Endothelial cell of umbilical vein (primary cell): ENCODE measurements at regions not wholly inside any gene's neighbourhood (a gene's known extent, or its start where the extent isn't known, plus 50 kb on each side); places are given as distances from the start of the nearest gene placed in this dataset.

Experiments
- BruUV-seq: library from RNA; stranded (reverse); fragments of 400-500 nt; replicated peaks from 2 replicates; lab custom pipeline; 2021; lab: Mats Ljungman, UMichigan
- CTCF ChIA-PET: fragments of 300-600, 350-600 bp; sonication (Branson Sonifier 250); formaldehyde crosslinking; loops from one replicate; lab custom pipeline; 2021; ENCODE audit warnings: antibody characterized with exemption, inconsistent platforms; lab: Charles Lee
- POLR2A ChIA-PET: fragments of 300-600, 350-600 bp; sonication (Branson Sonifier 250); formaldehyde crosslinking; loops from one replicate; lab custom pipeline; 2021; ENCODE audit warnings: antibody characterized with exemption, inconsistent platforms; lab: Charles Lee
- DNase-seq: peaks from one replicate; pipeline ENCODE4 v3.0.0-alpha.2; 2011; ENCODE audit warnings: low read depth, low spot score
- FAIRE-seq: peaks from 2 replicates; lab custom pipeline; 2011; peaks lifted over from hg19 to GRCh38; lab: Jason Lieb, UNC
- H2AFZ ChIP-seq: 2 replicates; pipeline ENCODE4 v1.6.0; 2012; ENCODE audit warnings: low read depth, low read length, control low read depth, inconsistent platforms
- H3K27ac ChIP-seq: 2 replicates; pipeline ENCODE4 v1.5.1; 2011; ENCODE audit warnings: low read depth, mild to moderate bottlenecking, control low read depth, low read length, moderate library complexity; ENCODE audit not compliant: insufficient read depth
- H3K27me3 ChIP-seq, 2 experiments: 2 replicates each; pipeline versions ENCODE4 v1.6.0 to v1.6.1; 2011; ENCODE audit warnings: low read length in 2 of 2, mixed read lengths in 1 of 2; ENCODE audit not compliant: control insufficient read depth in 2 of 2, insufficient read depth in 2 of 2
- H3K36me3 ChIP-seq, 2 experiments: 2 replicates in 1 of 2; 3 replicates in 1 of 2; pipeline ENCODE4 v1.5.1; 2011; ENCODE audit warnings: low read length in 2 of 2, mild to moderate bottlenecking in 1 of 2, moderate library complexity in 1 of 2; ENCODE audit not compliant: control insufficient read depth in 2 of 2, insufficient read depth in 2 of 2; ENCODE audit errors: extremely low read depth in 1 of 2
- H3K4me1 ChIP-seq: 3 replicates; pipeline ENCODE4 v1.5.1; 2011; ENCODE audit warnings: mild to moderate bottlenecking, low read length; ENCODE audit not compliant: control insufficient read depth, insufficient read depth; ENCODE audit errors: extremely low read depth
- H3K4me2 ChIP-seq: 2 replicates; pipeline ENCODE4 v1.6.1; 2011; ENCODE audit warnings: low read length, control low read depth, mixed read lengths; ENCODE audit not compliant: insufficient read depth
- H3K4me3 ChIP-seq, 3 experiments: fragments of 200-600 bp in 1 of 3; sonication (generic), shearing (Covaris generic) in 1 of 3; replicated peaks in 1 of 3; 2 replicates each; pipeline ENCODE4 v1.5.1; 2011 to 2016; ENCODE audit warnings: control low read depth in 3 of 3, low read length in 3 of 3, mild to moderate bottlenecking in 2 of 3, inconsistent platforms in 1 of 3, low read depth in 1 of 3, moderate library complexity in 1 of 3; ENCODE audit not compliant: insufficient read depth in 1 of 3
- H3K79me2 ChIP-seq: 2 replicates; pipeline ENCODE4 v1.6.0; 2012; ENCODE audit warnings: low read length, inconsistent platforms; ENCODE audit not compliant: control insufficient read depth, insufficient read depth
- H3K9ac ChIP-seq: replicated peaks from 2 replicates; pipeline ENCODE3; 2011; ENCODE audit warnings: low read length, control low read depth; ENCODE audit not compliant: insufficient read depth; ENCODE audit errors: extremely low read depth
- H3K9me1 ChIP-seq: replicated peaks from 3 replicates; pipeline ENCODE4 v1.6.0; 2011; ENCODE audit warnings: mild to moderate bottlenecking, low read length; ENCODE audit not compliant: control insufficient read depth, insufficient read depth; ENCODE audit errors: extremely low read depth
- H3K9me3 ChIP-seq: replicated peaks from 2 replicates; pipeline ENCODE4 v1.5.1; 2012; ENCODE audit warnings: low read length, inconsistent platforms; ENCODE audit not compliant: control insufficient read depth, insufficient read depth
- H4K20me1 ChIP-seq: replicated peaks from 2 replicates; pipeline ENCODE3; 2011; ENCODE audit warnings: mild to moderate bottlenecking, low read length; ENCODE audit not compliant: control insufficient read depth, insufficient read depth; ENCODE audit errors: extremely low read depth
- CTCF ChIP-seq, 2 donors: IDR thresholded peaks; 1 replicate in 1 of 2; 2 replicates in 1 of 2; pipeline ENCODE4 v1.5.1; 2011; ENCODE audit warnings: low read length in 2 of 2, mild to moderate bottlenecking in 2 of 2, moderate library complexity in 2 of 2, control low read depth in 1 of 2, inconsistent platforms in 1 of 2, low read depth in 1 of 2; ENCODE audit not compliant: insufficient read depth in 1 of 2; ENCODE audit errors: extremely low read depth in 1 of 2
- EZH2 ChIP-seq: IDR thresholded peaks from 2 replicates; pipeline ENCODE4 v1.6.1; 2012; ENCODE audit warnings: borderline replicate concordance, low read depth, mild to moderate bottlenecking, moderate library complexity, low read length, inconsistent platforms; ENCODE audit not compliant: severe bottlenecking
- FOS ChIP-seq: IDR thresholded peaks from 2 replicates; pipeline ENCODE4 v1.6.1; 2011; ENCODE audit warnings: mild to moderate bottlenecking, low read length, moderate library complexity, borderline replicate concordance; ENCODE audit not compliant: insufficient read depth
- GATA2 ChIP-seq: IDR thresholded peaks from 2 replicates; pipeline ENCODE4 v1.7.0; 2011; ENCODE audit warnings: low read depth, mild to moderate bottlenecking, moderate library complexity, mixed read lengths, low read length; ENCODE audit not compliant: insufficient read length, insufficient read depth
- JUN ChIP-seq: IDR thresholded peaks from 2 replicates; pipeline ENCODE4 v1.6.1; 2011; ENCODE audit warnings: borderline replicate concordance, low read depth; ENCODE audit not compliant: insufficient read length, insufficient read depth
- MYC ChIP-seq: IDR thresholded peaks from one replicate; pipeline ENCODE4 v1.6.1; 2011; ENCODE audit warnings: mild to moderate bottlenecking, low read depth, low read length
- POLR2A ChIP-seq: IDR thresholded peaks from 2 replicates; pipeline ENCODE4 v1.6.1; 2012; ENCODE audit warnings: low read depth, mild to moderate bottlenecking, control low read depth, low read length
- POLR2AphosphoS5 ChIP-seq: IDR thresholded peaks from 2 replicates; pipeline ENCODE4 v1.6.1; 2012; ENCODE audit warnings: low read depth, mild to moderate bottlenecking, control low read depth, low read length, moderate library complexity; ENCODE audit not compliant: insufficient read depth
- dilution Hi-C: fragments of 300-500 bp; cut with MboI; formaldehyde crosslinking; loops from one replicate; pipeline ENCODE4 v1.15.0; 2019; ENCODE audit warnings: low sequenced_read_pairs; ENCODE audit not compliant: extremely low pct_ligation_motif_present
- intact Hi-C: fragments of 100-400 bp; cut with micrococcal nuclease; formaldehyde crosslinking; loops from one replicate; pipeline ENCODE4 v1.10.0; 2022
- TF ChIP-seq, protein P1 (sequence below): IDR thresholded peaks from 2 replicates; pipeline ENCODE4 v1.6.1; 2011; ENCODE audit not compliant: insufficient read depth, insufficient read length

- H3K4me3 ChIP-seq, result no peak overlapping the region
- H3K9me3 ChIP-seq, result no peaks in the 10 kb centered on the region
- H4K20me1 ChIP-seq, result no peaks in the 10 kb centered on the region
- BruUV-seq, result no TSS peak
- no peak for FAIRE-seq
- peak overlapping the region; percentile 52 for H3K4me2 ChIP-seq
- H3K9me1 ChIP-seq, result no peaks in the 10 kb centered on the region
- intact Hi-C loops, result no loop called here
- dilution Hi-C loops, result no loop called here
- no peaks in the 10 kb centered on the region for H3K36me3 ChIP-seq
- DNase-seq, result no peak
- TF ChIP-seq JUN, result no peak
- no peak for TF ChIP-seq POLR2A
- TF ChIP-seq, protein P1, sequence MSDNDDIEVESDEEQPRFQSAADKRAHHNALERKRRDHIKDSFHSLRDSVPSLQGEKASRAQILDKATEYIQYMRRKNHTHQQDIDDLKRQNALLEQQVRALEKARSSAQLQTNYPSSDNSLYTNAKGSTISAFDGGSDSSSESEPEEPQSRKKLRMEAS, result no peak
- no peak for TF ChIP-seq FOS
- no peak for TF ChIP-seq CTCF (IDR thresholded peaks at IDR 0.05; ENCODE audit: extremely low read depth in 1 of 2, insufficient read depth in 1 of 2, low read depth in 1 of 2, low read length in 2 of 2)
- TF ChIP-seq EZH2, result no peak
- TF ChIP-seq POLR2AphosphoS5, result no peak
- no peak for TF ChIP-seq MYC
- TF ChIP-seq GATA2, result no peak
- CTCF ChIA-PET, result interaction anchor here (0.7 to 4.3 kb wide), 9 partner anchors 9 to 212 kb away, joined by 3 to 17 read pairs (median 4); no protein-coding TSS in a partner anchor
- no peaks in the 10 kb centered on the region for H3K27me3 ChIP-seq
- peaks cover 74% of the 10 kb centered on the region for H3K4me1 ChIP-seq
- no peaks in the 10 kb centered on the region for H3K79me2 ChIP-seq
- H3K27ac ChIP-seq, result peak overlapping the region; percentile 95
- POLR2A ChIA-PET, result no interaction called here
- no peak overlapping the region for H3K9ac ChIP-seq
- H2AFZ ChIP-seq, result no peak overlapping the region
These were observed 146.6 kb upstream of the DLX2 start for GRCh38 chr2:172249334-172249733.
